SK-N-SH (cell line): ENCODE measurements at regions not wholly inside any gene's neighbourhood (a gene's known extent, or its start where the extent isn't known, plus 50 kb on each side); places are given as distances from the start of the nearest gene placed in this dataset.

Experiments
- CTCF ChIA-PET: fragments of 300-600, 350-600 bp; formaldehyde crosslinking; extraction: SDS; loops from one replicate; lab custom pipeline; 2021; lab: Yijun Ruan, JAX
- POLR2A ChIA-PET: fragments of 350-600 bp; sonication (Branson Sonifier 250); formaldehyde crosslinking; extraction: SDS; loops from one replicate; lab custom pipeline; 2020; ENCODE audit warnings: antibody characterized with exemption, inconsistent platforms; lab: Yijun Ruan, JAX
- DNase-seq: peaks from one replicate; pipeline ENCODE4 v3.0.0; 2012
- H2AFZ ChIP-seq: fragments of 200-600 bp; sonication (generic); 2 replicates; pipeline ENCODE4 v1.8.1; 2016; ENCODE audit warnings: antibody characterized with exemption, mild to moderate bottlenecking, low read depth
- H3F3A ChIP-seq: fragments of 200-600 bp; sonication (generic); replicated peaks from 2 replicates; pipeline ENCODE3; 2016; ENCODE audit warnings: antibody characterized with exemption, mild to moderate bottlenecking; ENCODE audit not compliant: insufficient read depth
- H3K27ac ChIP-seq, 2 experiments: fragments of 200-500 bp in 1 of 2; fragments of 200-600 bp in 1 of 2; sonication (Bioruptor generic) in 1 of 2; sonication (generic), shearing (Covaris generic) in 1 of 2; 2 replicates each; pipeline versions ENCODE4 v1.5.1 to v1.6.1; 2014 to 2016; ENCODE audit warnings: low read depth in 2 of 2, inconsistent platforms in 1 of 2, low read length in 1 of 2, mild to moderate bottlenecking in 1 of 2, mixed read lengths in 1 of 2
- H3K27me3 ChIP-seq: fragments of 200-600 bp; sonication (generic), shearing (Covaris generic); 2 replicates; pipeline ENCODE4 v1.6.1; 2016; ENCODE audit warnings: mixed run types; ENCODE audit not compliant: insufficient read depth
- H3K36me3 ChIP-seq, 2 experiments: fragments of 200-500 bp in 1 of 2; fragments of 200-600 bp in 1 of 2; sonication (Bioruptor generic) in 1 of 2; sonication (generic) in 1 of 2; replicated peaks in 1 of 2; 2 replicates each; pipeline versions ENCODE3 to v1.5.1; 2014 to 2016; ENCODE audit warnings: low read length in 1 of 2, mild to moderate bottlenecking in 1 of 2; ENCODE audit not compliant: insufficient read depth in 2 of 2, control insufficient read depth in 1 of 2
- H3K4me1 ChIP-seq, 2 experiments: fragments of 200-500 bp in 1 of 2; fragments of 200-600 bp in 1 of 2; sonication (Bioruptor generic) in 1 of 2; sonication (generic), shearing (Covaris generic) in 1 of 2; 2 replicates each; pipeline versions ENCODE4 v1.5.1 to v1.6.1; 2014 to 2016; ENCODE audit warnings: low read depth in 1 of 2, low read length in 1 of 2, mixed run types in 1 of 2; ENCODE audit not compliant: insufficient read depth in 2 of 2, control insufficient read depth in 1 of 2
- H3K4me2 ChIP-seq: fragments of 200-600 bp; sonication (generic), shearing (Covaris generic); 2 replicates; pipeline ENCODE4 v1.6.1; 2017; ENCODE audit warnings: mixed run types
- H3K4me3 ChIP-seq, 2 experiments: fragments of 200-500 bp in 1 of 2; fragments of 200-600 bp in 1 of 2; sonication (Bioruptor generic) in 1 of 2; sonication (generic), shearing (Covaris generic) in 1 of 2; 2 replicates each; pipeline versions ENCODE4 v1.5.1 to v1.8.1; 2014 to 2016; ENCODE audit warnings: low read depth in 2 of 2, inconsistent platforms in 1 of 2, low read length in 1 of 2, mild to moderate bottlenecking in 1 of 2, mixed read lengths in 1 of 2, moderate library complexity in 1 of 2
- H3K79me2 ChIP-seq: fragments of 200-600 bp; sonication (generic); 2 replicates; pipeline ENCODE4 v1.8.1; 2017; ENCODE audit warnings: mild to moderate bottlenecking; ENCODE audit not compliant: insufficient read depth
- H3K9ac ChIP-seq: fragments of 200-600 bp; sonication (generic); 2 replicates; pipeline ENCODE4 v1.6.1; 2017; ENCODE audit warnings: mixed run types
- H3K9me2 ChIP-seq: fragments of 200-600 bp; sonication (generic); 2 replicates; pipeline ENCODE4 v1.6.1; 2017; ENCODE audit warnings: mixed run types
- H3K9me3 ChIP-seq: fragments of 200-600 bp; sonication (generic); 2 replicates; pipeline ENCODE4 v1.6.1; 2017; ENCODE audit warnings: mixed run types, mild to moderate bottlenecking, moderate library complexity
- H4K20me1 ChIP-seq: fragments of 200-600 bp; sonication (generic); 2 replicates; pipeline ENCODE4 v1.6.1; 2017; ENCODE audit warnings: mild to moderate bottlenecking, mixed run types; ENCODE audit not compliant: insufficient read depth
- CHD2 ChIP-seq: fragments of 150-350 bp; IDR thresholded peaks from 2 replicates; pipeline ENCODE4 v1.6.1; 2018; ENCODE audit warnings: low read length; ENCODE audit not compliant: partially characterized antibody
- CTCF ChIP-seq: fragments of 200-600 bp; sonication (generic); IDR thresholded peaks from 2 replicates; pipeline ENCODE4 v1.6.1; 2017; ENCODE audit warnings: antibody characterized with exemption, mild to moderate bottlenecking, moderate library complexity
- FOXM1 ChIP-seq: IDR thresholded peaks from 2 replicates; pipeline ENCODE4 v1.4.0; 2012; ENCODE audit warnings: low read depth, mild to moderate bottlenecking
- GABPA ChIP-seq: IDR thresholded peaks from 2 replicates; pipeline ENCODE4 v1.4.0; 2012; ENCODE audit warnings: low read depth, mild to moderate bottlenecking
- GATA2 ChIP-seq: sonication (generic); formaldehyde crosslinking; IDR thresholded peaks from 2 replicates; pipeline ENCODE4 v1.5.0; 2020; ENCODE audit warnings: mild to moderate bottlenecking, missing genetic modification reagents
- IRF3 ChIP-seq: fragments of 150-350 bp; IDR thresholded peaks from 2 replicates; pipeline ENCODE4 v1.6.1; 2016; ENCODE audit warnings: mild to moderate bottlenecking, low read depth, low read length
- JUND ChIP-seq: IDR thresholded peaks from 2 replicates; pipeline ENCODE4 v1.4.0; 2012
- MAX ChIP-seq: IDR thresholded peaks from 2 replicates; pipeline ENCODE4 v1.4.0; 2012; ENCODE audit warnings: low read depth
- MEF2A ChIP-seq: IDR thresholded peaks from 2 replicates; pipeline ENCODE4 v1.4.0; 2012; ENCODE audit warnings: low read depth, borderline replicate concordance
- NRF1 ChIP-seq: IDR thresholded peaks from 2 replicates; pipeline ENCODE4 v1.6.1; 2012; ENCODE audit warnings: low read depth, mild to moderate bottlenecking, low read length
- POLR2AphosphoS5 ChIP-seq: IDR thresholded peaks from 2 replicates; pipeline ENCODE4 v1.6.1; 2012; ENCODE audit warnings: low read depth, low read length
- YY1 ChIP-seq: IDR thresholded peaks from 2 replicates; pipeline ENCODE4 v1.4.0; 2012; ENCODE audit warnings: low read depth, mild to moderate bottlenecking
- ZBTB33 ChIP-seq: IDR thresholded peaks from 2 replicates; pipeline ENCODE4 v1.4.0; 2012; ENCODE audit warnings: low read depth, borderline replicate concordance
- WGBS: methylation state at CpG from one replicate; pipeline ENCODE4 v1.1.6; 2017; ENCODE audit warnings: low lambda C conversion rate; 5-methylcytosine and 5-hydroxymethylcytosine counted together

- WGBS: 36% methylated on average over 1 of the region's 1 CpG
Measured at GRCh38 chr7:12123172-12123571, 87.9 kb upstream of the TMEM106B start.

GRCh38 chr7:12124028-12124427, 87.1 kb upstream of the TMEM106B start:
- ChIA-PET POLR2A (no interaction called here), CTCF (interaction anchor here (1.0 kb wide), 1 partner anchor 15 kb away, joined by 3 read pairs; no protein-coding TSS in a partner anchor)

More at GRCh38 chr7:12123172-12123571, 87.9 kb upstream of the TMEM106B start:
- H2AFZ ChIP-seq: no peak overlapping the region
- H4K20me1 ChIP-seq: no peaks in the 10 kb centered on the region
- no peaks in the 10 kb centered on the region for H3F3A ChIP-seq
- no peak overlapping the region for H3K27ac ChIP-seq
- POLR2A ChIA-PET: no interaction called here
- no peak overlapping the region for H3K4me3 ChIP-seq
- H3K9ac ChIP-seq: no peak overlapping the region
- H3K4me1 ChIP-seq: no peaks in the 10 kb centered on the region; a peak in 2 of 4 replicates
- no peak for DNase-seq
- TF ChIP-seq MAX (no peak), JUND (no peak)
- H3K9me2 ChIP-seq: no peaks in the 10 kb centered on the region
- no peaks in the 10 kb centered on the region for H3K9me3 ChIP-seq
- CTCF ChIA-PET: interaction anchor here (1.0 kb wide), 1 partner anchor 14 kb away, joined by 3 read pairs; no protein-coding TSS in a partner anchor
- H3K4me2 ChIP-seq: no peak overlapping the region
- H3K79me2 ChIP-seq: no peaks in the 10 kb centered on the region
- no peaks in the 10 kb centered on the region for H3K36me3 ChIP-seq
- H3K27me3 ChIP-seq: no peaks in the 10 kb centered on the region

More at GRCh38 chr7:12124028-12124427, 87.1 kb upstream of the TMEM106B start:
- H3K79me2 ChIP-seq: no peaks in the 10 kb centered on the region
- no peak for TF ChIP-seq POLR2AphosphoS5
- TF ChIP-seq YY1: no peak
- TF ChIP-seq GATA2 (CRISPR knock-in tag): no peak
- TF ChIP-seq NRF1: no peak
- TF ChIP-seq FOXM1: no peak
- no peak for TF ChIP-seq ZBTB33
- no peak for TF ChIP-seq MEF2A
- TF ChIP-seq MAX: no peak
- no peak for TF ChIP-seq CTCF
- TF ChIP-seq GABPA: no peak
- no peak for TF ChIP-seq IRF3
- no peak for TF ChIP-seq CHD2
- TF ChIP-seq, all 33 proteins: peak for 0
- H3K4me2 ChIP-seq: no peak overlapping the region
- no peak overlapping the region for H2AFZ ChIP-seq
- H3K9me3 ChIP-seq: no peaks in the 10 kb centered on the region
- no peaks in the 10 kb centered on the region for H3F3A ChIP-seq
- no peak overlapping the region for H3K9ac ChIP-seq
- H3K9me2 ChIP-seq: no peaks in the 10 kb centered on the region
- no peaks in the 10 kb centered on the region for H3K36me3 ChIP-seq
- 52% methylated on average over 6 of the region's 6 CpGs for WGBS
- H3K4me3 ChIP-seq: no peak overlapping the region
- H4K20me1 ChIP-seq: no peaks in the 10 kb centered on the region
- DNase-seq: no peak
- H3K27me3 ChIP-seq: no peaks in the 10 kb centered on the region
- no peaks in the 10 kb centered on the region; a peak in 2 of 4 replicates for H3K4me1 ChIP-seq
- no peak overlapping the region for H3K27ac ChIP-seq
